ENCODE measurements at regions not wholly inside any gene's neighbourhood (a gene's known extent, or its start where the extent isn't known, plus 50 kb on each side); places are given as distances from the start of the nearest gene placed in this dataset.

DNA sequence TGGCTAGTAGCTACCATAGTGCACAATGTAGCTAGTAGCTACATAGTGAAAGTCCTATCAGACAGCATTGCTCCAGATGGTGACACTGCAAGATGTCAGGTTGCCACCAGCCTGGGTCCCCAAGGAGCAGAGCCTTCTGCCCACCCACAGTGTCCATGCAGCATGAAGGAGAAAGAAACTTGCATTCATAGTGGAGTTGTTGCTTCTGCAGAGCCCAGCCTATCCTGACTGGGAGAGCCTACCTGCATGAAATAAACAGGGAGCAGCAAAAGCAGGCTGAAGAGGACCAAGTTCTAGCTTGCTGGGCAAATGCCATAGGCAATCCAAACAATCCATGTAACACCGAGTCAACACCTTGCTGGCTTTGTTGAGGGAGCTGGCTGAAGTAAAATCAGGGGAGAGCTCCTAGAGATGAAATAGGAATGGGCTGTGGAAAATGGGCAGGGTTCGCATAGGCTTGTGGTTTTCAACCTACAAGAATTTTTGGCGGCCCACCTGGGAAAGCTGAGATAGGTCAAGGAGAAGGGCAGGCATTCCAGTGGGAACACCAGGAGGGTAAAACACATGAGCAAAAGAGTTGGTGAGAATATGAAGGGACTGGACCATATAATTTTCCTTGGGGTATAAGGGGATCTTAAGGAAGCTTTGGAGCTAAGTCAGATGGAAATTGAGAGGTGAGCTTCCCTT, 195.8 kb downstream of the CYP26B1 start:
- Histone ChIP-seq H3K4ac (ENCODE audit: low read depth, low read length) (no peak overlapping the region), H2BK12ac (ENCODE audit: low read length) (no peak overlapping the region), H4K12ac (ENCODE audit: low read depth, low read length) (no peak overlapping the region), H3K79me1 (ENCODE audit: low read length) (no peaks in the 10 kb centered on the region), H3K18ac (ENCODE audit: low read length) (no peak overlapping the region), H2BK120ac (ENCODE audit: insufficient read depth, low read length, poor library complexity) (no peak overlapping the region), H3K79me2 (ENCODE audit: control insufficient read depth, insufficient read depth, low read length, poor library complexity) (no peaks in the 10 kb centered on the region), H3K4me2 (ENCODE audit: low read length) (no peak overlapping the region), H3K36me3 (ENCODE audit: control insufficient read depth in 1 of 2, insufficient read depth in 2 of 2, low read length in 2 of 2) (no peaks in the 10 kb centered on the region), H3K4me1 (ENCODE audit: control insufficient read depth in 1 of 2, insufficient read depth in 2 of 2, low read length in 2 of 2) (peaks cover 8 to 9% of the 10 kb centered on the region in 2 experiments), H2AK5ac (ENCODE audit: low read length) (no peak overlapping the region), H4K8ac (ENCODE audit: low read depth, low read length) (no peak overlapping the region), H3K27me3 (ENCODE audit: insufficient read depth, low read length) (no peaks in the 10 kb centered on the region), H3K9me3 (ENCODE audit: insufficient read depth, low read depth, low read length) (no peaks in the 10 kb centered on the region), H4K91ac (ENCODE audit: low read depth, low read length) (no peak overlapping the region), H2BK5ac (ENCODE audit: low read depth, low read length, poor library complexity) (no peak overlapping the region), H3K23ac (ENCODE audit: low read length) (no peak overlapping the region), H3K9ac (ENCODE audit: low read length) (no peak overlapping the region), H3K27ac (ENCODE audit: low read depth, low read length) (no peak overlapping the region), H3K14ac (ENCODE audit: low read length) (no peak overlapping the region), H3K4me3 (ENCODE audit: low read depth, low read length) (no peak overlapping the region), H2AFZ (ENCODE audit: insufficient read depth, low read length, poor library complexity) (no peak overlapping the region)
- WGBS (ENCODE audit: extremely low coverage, insufficient coverage, insufficient read length): no CpG with 5 or more reads among the region's 3 CpGs
- no peak for DNase-seq

DNA sequence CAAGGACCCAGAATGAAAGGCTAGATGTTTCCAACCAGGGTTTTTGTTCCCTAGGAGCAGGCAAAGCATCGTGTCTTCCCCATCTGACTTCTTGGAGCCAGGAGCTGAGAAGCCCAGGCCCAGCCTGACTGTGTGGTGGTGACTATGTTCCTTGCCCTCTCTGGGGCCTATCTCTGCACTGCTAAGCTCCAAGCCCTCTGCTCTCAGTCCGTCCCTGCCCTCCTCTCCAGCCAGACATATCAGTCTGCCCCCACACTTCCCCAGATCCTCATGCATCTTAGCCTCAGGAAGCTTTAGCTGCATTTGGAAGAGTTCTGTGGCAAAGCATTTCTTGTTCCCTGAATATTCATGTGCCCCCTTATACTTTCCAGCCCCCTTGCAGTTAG, 196.6 kb downstream of the CYP26B1 start:
- H4K91ac ChIP-seq (ENCODE audit: low read depth, low read length): no peak overlapping the region

DNA sequence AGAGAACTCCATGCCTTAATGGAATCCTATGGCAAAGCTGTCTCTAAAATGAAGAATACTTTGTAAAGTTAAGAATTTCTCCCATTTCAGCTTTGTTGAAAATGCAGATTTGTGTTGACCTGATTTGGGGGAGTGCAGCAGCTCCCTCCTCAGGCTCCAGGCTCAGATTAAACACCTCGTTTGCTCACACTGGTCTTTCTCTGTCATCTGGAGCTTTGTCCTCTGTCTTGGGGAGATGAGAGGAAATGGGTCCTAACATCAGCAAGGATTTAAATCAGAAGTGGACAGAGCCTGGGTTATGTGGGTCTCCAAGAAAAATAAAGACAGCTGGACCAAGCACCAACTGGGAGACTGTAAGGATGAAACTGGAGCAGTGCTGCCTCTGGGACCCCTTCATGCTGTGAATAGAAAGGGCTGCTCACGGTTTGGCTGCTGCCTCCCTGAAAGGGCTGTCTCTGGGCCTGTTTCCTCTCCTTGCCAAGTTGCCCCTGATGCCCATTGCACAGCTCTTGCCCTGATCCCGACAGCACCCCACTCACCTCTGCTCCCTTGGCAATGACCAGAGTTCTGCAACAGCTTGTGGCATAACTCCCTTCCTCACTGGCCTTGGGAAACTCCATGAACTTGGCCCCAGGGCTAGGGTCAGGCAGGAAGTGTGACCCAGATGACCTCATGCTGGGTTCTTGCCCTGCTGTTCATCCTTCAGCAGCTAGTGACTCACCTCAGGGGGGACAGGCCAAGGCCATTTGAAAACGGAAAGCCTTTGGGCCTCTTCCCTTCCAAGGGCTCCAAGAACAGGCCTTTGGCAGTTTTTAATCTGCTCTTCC, 197.2 kb downstream of the CYP26B1 start:
- Histone ChIP-seq H3K4me2 (ENCODE audit: low read length) (no peak overlapping the region), H3K23ac (ENCODE audit: low read length) (no peak overlapping the region), H3K4me3 (ENCODE audit: low read depth, low read length) (no peak overlapping the region), H3K4me1 (ENCODE audit: control insufficient read depth in 1 of 2, insufficient read depth in 2 of 2, low read length in 2 of 2) (peaks cover 8 to 9% of the 10 kb centered on the region in 2 experiments), H3K36me3 (ENCODE audit: control insufficient read depth in 1 of 2, insufficient read depth in 2 of 2, low read length in 2 of 2) (no peaks in the 10 kb centered on the region), H3K14ac (ENCODE audit: low read length) (no peak overlapping the region), H3K4ac (ENCODE audit: low read depth, low read length) (no peak overlapping the region), H3K27me3 (ENCODE audit: insufficient read depth, low read length) (no peaks in the 10 kb centered on the region), H2BK12ac (ENCODE audit: low read length) (no peak overlapping the region), H4K91ac (ENCODE audit: low read depth, low read length) (no peak overlapping the region), H3K9ac (ENCODE audit: low read length) (no peak overlapping the region), H2AFZ (ENCODE audit: insufficient read depth, low read length, poor library complexity) (no peak overlapping the region), H2BK120ac (ENCODE audit: insufficient read depth, low read length, poor library complexity) (no peak overlapping the region), H3K9me3 (ENCODE audit: insufficient read depth, low read depth, low read length) (no peaks in the 10 kb centered on the region), H3K27ac (ENCODE audit: low read depth, low read length) (no peak overlapping the region), H3K79me2 (ENCODE audit: control insufficient read depth, insufficient read depth, low read length, poor library complexity) (no peaks in the 10 kb centered on the region), H2AK5ac (ENCODE audit: low read length) (no peak overlapping the region), H4K12ac (ENCODE audit: low read depth, low read length) (no peak overlapping the region), H2BK5ac (ENCODE audit: low read depth, low read length, poor library complexity) (no peak overlapping the region), H3K79me1 (ENCODE audit: low read length) (no peaks in the 10 kb centered on the region), H4K8ac (ENCODE audit: low read depth, low read length) (no peak overlapping the region), H3K18ac (ENCODE audit: low read length) (no peak overlapping the region)
- WGBS (ENCODE audit: extremely low coverage, insufficient coverage, insufficient read length): no CpG with 5 or more reads among the region's 4 CpGs
- peak; percentile 56 to 79 for DNase-seq

More for the DNA sequence above, 196.6 kb downstream of the CYP26B1 start:
- no peak overlapping the region for H4K12ac ChIP-seq (ENCODE audit: low read depth, low read length)
- H2BK5ac ChIP-seq (ENCODE audit: low read depth, low read length, poor library complexity): no peak overlapping the region
- H3K18ac ChIP-seq (ENCODE audit: low read length): no peak overlapping the region
- no peaks in the 10 kb centered on the region for H3K79me1 ChIP-seq (ENCODE audit: low read length)
- H3K27me3 ChIP-seq (ENCODE audit: insufficient read depth, low read length): no peaks in the 10 kb centered on the region
- H2AFZ ChIP-seq (ENCODE audit: insufficient read depth, low read length, poor library complexity): no peak overlapping the region
- WGBS (ENCODE audit: extremely low coverage, insufficient coverage, insufficient read length): no CpG with 5 or more reads among the region's 2 CpGs
- no peak overlapping the region for H2AK5ac ChIP-seq (ENCODE audit: low read length)
- H3K4me1 ChIP-seq (ENCODE audit: control insufficient read depth in 1 of 2, insufficient read depth in 2 of 2, low read length in 2 of 2): peaks cover 8 to 9% of the 10 kb centered on the region in 2 experiments
- no peak overlapping the region for H2BK120ac ChIP-seq (ENCODE audit: insufficient read depth, low read length, poor library complexity)
- H3K4ac ChIP-seq (ENCODE audit: low read depth, low read length): no peak overlapping the region
- H3K9me3 ChIP-seq (ENCODE audit: insufficient read depth, low read depth, low read length): no peaks in the 10 kb centered on the region
- no peak overlapping the region for H3K27ac ChIP-seq (ENCODE audit: low read depth, low read length)
- no peak overlapping the region for H3K4me3 ChIP-seq (ENCODE audit: low read depth, low read length)
- H3K23ac ChIP-seq (ENCODE audit: low read length): no peak overlapping the region
- H3K79me2 ChIP-seq (ENCODE audit: control insufficient read depth, insufficient read depth, low read length, poor library complexity): no peaks in the 10 kb centered on the region
- H4K8ac ChIP-seq (ENCODE audit: low read depth, low read length): no peak overlapping the region
- H3K4me2 ChIP-seq (ENCODE audit: low read length): no peak overlapping the region
- no peak for DNase-seq
- no peak overlapping the region for H3K9ac ChIP-seq (ENCODE audit: low read length)
- no peak overlapping the region for H2BK12ac ChIP-seq (ENCODE audit: low read length)
- H3K36me3 ChIP-seq (ENCODE audit: control insufficient read depth in 1 of 2, insufficient read depth in 2 of 2, low read length in 2 of 2): no peaks in the 10 kb centered on the region
- H3K14ac ChIP-seq (ENCODE audit: low read length): no peak overlapping the region

DNA sequence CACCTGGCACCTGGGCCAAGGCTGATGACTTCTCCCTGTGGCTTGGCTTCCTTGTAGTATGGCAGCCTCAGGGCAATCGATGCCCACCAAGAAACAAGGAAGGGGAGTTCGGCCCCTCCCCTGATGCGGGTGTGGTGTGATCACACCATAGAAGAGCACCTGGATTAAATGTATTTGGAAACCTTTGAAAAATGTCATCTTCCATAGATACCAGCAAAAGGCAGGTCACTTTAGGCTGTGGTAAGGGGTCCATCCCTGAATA, 198.2 kb downstream of the CYP26B1 start:
- Histone ChIP-seq H3K36me3 (ENCODE audit: control insufficient read depth in 1 of 2, insufficient read depth in 2 of 2, low read length in 2 of 2) (no peaks in the 10 kb centered on the region), H3K14ac (ENCODE audit: low read length) (no peak overlapping the region), H2AK5ac (ENCODE audit: low read length) (no peak overlapping the region), H3K27me3 (ENCODE audit: insufficient read depth, low read length) (no peaks in the 10 kb centered on the region), H3K79me1 (ENCODE audit: low read length) (no peaks in the 10 kb centered on the region), H2AFZ (ENCODE audit: insufficient read depth, low read length, poor library complexity) (no peak overlapping the region), H4K12ac (ENCODE audit: low read depth, low read length) (no peak overlapping the region), H3K4me2 (ENCODE audit: low read length) (no peak overlapping the region), H3K9ac (ENCODE audit: low read length) (no peak overlapping the region), H4K8ac (ENCODE audit: low read depth, low read length) (no peak overlapping the region), H2BK12ac (ENCODE audit: low read length) (no peak overlapping the region), H3K23ac (ENCODE audit: low read length) (no peak overlapping the region), H3K9me3 (ENCODE audit: insufficient read depth, low read depth, low read length) (no peaks in the 10 kb centered on the region), H3K4ac (ENCODE audit: low read depth, low read length) (no peak overlapping the region), H2BK120ac (ENCODE audit: insufficient read depth, low read length, poor library complexity) (no peak overlapping the region), H3K4me1 (ENCODE audit: control insufficient read depth in 1 of 2, insufficient read depth in 2 of 2, low read length in 2 of 2) (peaks cover 8 to 9% of the 10 kb centered on the region in 2 experiments), H3K27ac (ENCODE audit: low read depth, low read length) (no peak overlapping the region), H2BK5ac (ENCODE audit: low read depth, low read length, poor library complexity) (no peak overlapping the region), H4K91ac (ENCODE audit: low read depth, low read length) (no peak overlapping the region), H3K18ac (ENCODE audit: low read length) (no peak overlapping the region), H3K4me3 (ENCODE audit: low read depth, low read length) (no peak overlapping the region), H3K79me2 (ENCODE audit: control insufficient read depth, insufficient read depth, low read length, poor library complexity) (no peaks in the 10 kb centered on the region)
- DNase-seq: no peak
- WGBS (ENCODE audit: extremely low coverage, insufficient coverage, insufficient read length): no CpG with 5 or more reads among the region's 3 CpGs
